GM12878 (cell line): ENCODE measurements at regions not wholly inside any gene's neighbourhood (a gene's known extent, or its start where the extent isn't known, plus 50 kb on each side); places are given as distances from the start of the nearest gene placed in this dataset.
A peak's percentile ranks its signal among the peaks of the same experiment; 100 is the strongest.

Source experiments
- ATAC-seq: fragments of 200-7000 bp; cut with Tn5 transposase; 3 replicates; pipeline ENCODE4 v1.9.1; 2020; ENCODE audit warnings: mild to moderate bottlenecking, moderate library complexity
- BruUV-seq: library from RNA; stranded (reverse); fragments of 400-500 nt; replicated peaks from 2 replicates; lab custom pipeline; 2021; lab: Mats Ljungman, UMichigan
- CTCF ChIA-PET: fragments of 300-600 bp; sonication (Branson Sonifier 250); formaldehyde crosslinking; extraction: SDS; loops from one replicate; lab custom pipeline; 2021; ENCODE audit warnings: inconsistent platforms; lab: Yijun Ruan, JAX
- POLR2A ChIA-PET: fragments of 350-600 bp; formaldehyde crosslinking; extraction: SDS; loops from one replicate; lab custom pipeline; 2021; ENCODE audit warnings: inconsistent platforms; lab: Charles Lee
- RAD21 ChIA-PET: fragments of 300-600 bp; sonication (Branson Sonifier 250); formaldehyde crosslinking; loops from one replicate; lab custom pipeline; 2023; ENCODE audit warnings: antibody characterized with exemption; ENCODE audit not compliant: unreplicated experiment; lab: Charles Lee
- SMC1A ChIA-PET: fragments of 300-600 bp; sonication (Branson Sonifier 250); formaldehyde crosslinking; loops from one replicate; lab custom pipeline; 2023; ENCODE audit not compliant: unreplicated experiment, uncharacterized antibody; lab: Charles Lee
- DNase-seq: peaks from one replicate; pipeline ENCODE4 v3.0.0-alpha.2; 2011; ENCODE audit warnings: low read depth, low spot score
- FAIRE-seq: peaks from 3 replicates; lab custom pipeline; 2011; peaks lifted over from hg19 to GRCh38; lab: Jason Lieb, UNC
- H2AFZ ChIP-seq: 2 replicates; pipeline ENCODE4 v1.6.0; 2011; ENCODE audit warnings: low read depth, low read length, control low read depth; ENCODE audit not compliant: control insufficient read depth
- H3K27ac ChIP-seq: 2 replicates; pipeline ENCODE4 v1.5.1; 2011; ENCODE audit warnings: control low read depth; ENCODE audit not compliant: control insufficient read depth, insufficient read depth
- H3K27me3 ChIP-seq, 2 experiments: replicated peaks in 1 of 2; 2 replicates each; pipeline versions ENCODE4 v1.6.0 to v1.6.1; 2011; ENCODE audit warnings: low read length in 1 of 2; ENCODE audit not compliant: control insufficient read depth in 2 of 2, insufficient read depth in 2 of 2
- H3K36me3 ChIP-seq, 2 experiments: 2 replicates each; pipeline ENCODE4 v1.5.1; 2011; ENCODE audit warnings: low read length in 1 of 2; ENCODE audit not compliant: control insufficient read depth in 2 of 2, insufficient read depth in 2 of 2
- H3K4me1 ChIP-seq: 2 replicates; pipeline ENCODE4 v1.6.1; 2011; ENCODE audit warnings: mild to moderate bottlenecking, low read length, moderate library complexity, mixed read lengths; ENCODE audit not compliant: control insufficient read depth, insufficient read depth
- H3K4me2 ChIP-seq: 2 replicates; pipeline ENCODE4 v1.6.0; 2011; ENCODE audit warnings: control low read depth; ENCODE audit not compliant: control insufficient read depth, insufficient read depth
- H3K4me3 ChIP-seq: fragments of 200-600 bp; sonication (generic); 2 replicates; pipeline ENCODE4 v1.5.1; 2016
- H3K79me2 ChIP-seq: 2 replicates; pipeline ENCODE4 v1.6.0; 2011; ENCODE audit warnings: low read length; ENCODE audit not compliant: control insufficient read depth, insufficient read depth
- H3K9ac ChIP-seq: 2 replicates; pipeline ENCODE4 v1.8.0; 2011; ENCODE audit warnings: low read length, control low read depth, mixed read lengths; ENCODE audit not compliant: control insufficient read depth, insufficient read depth
- H3K9me3 ChIP-seq: replicated peaks from 3 replicates; pipeline ENCODE4 v1.5.1; 2011; ENCODE audit warnings: mild to moderate bottlenecking, low read length; ENCODE audit not compliant: control insufficient read depth, insufficient read depth
- H4K20me1 ChIP-seq: 2 replicates; pipeline ENCODE4 v1.6.0; 2011; ENCODE audit not compliant: control insufficient read depth, insufficient read depth
- CREM ChIP-seq: IDR thresholded peaks from 2 replicates; pipeline ENCODE4 v1.6.1; 2014; ENCODE audit warnings: antibody characterized with exemption, low read depth
- CUX1 ChIP-seq: IDR thresholded peaks from 2 replicates; pipeline ENCODE4 v1.6.1; 2012; ENCODE audit warnings: improper control_type of control experiment, low read depth, low read length; ENCODE audit not compliant: insufficient replicate concordance
- ESRRA ChIP-seq: IDR thresholded peaks from 2 replicates; pipeline ENCODE4 v1.6.1; 2012; ENCODE audit warnings: mild to moderate bottlenecking, low read length, improper control_type of control experiment
- FOS ChIP-seq: IDR thresholded peaks from 3 replicates; pipeline ENCODE4 v1.6.1; 2011; ENCODE audit warnings: borderline replicate concordance; ENCODE audit not compliant: insufficient read length; ENCODE audit errors: extremely low read depth
- HDAC2 ChIP-seq: fragments of 200-600 bp; sonication (generic); IDR thresholded peaks from 2 replicates; pipeline ENCODE4 v1.6.1; 2017
- IKZF2 ChIP-seq, 2 experiments: fragments of 450-650 bp; IDR thresholded peaks; 2 replicates each; pipeline ENCODE4 v1.6.1; 2017; ENCODE audit warnings: mild to moderate bottlenecking in 2 of 2, moderate library complexity in 2 of 2
- JUNB ChIP-seq: IDR thresholded peaks from 2 replicates; pipeline ENCODE4 v1.6.1; 2016; ENCODE audit warnings: antibody characterized with exemption, mild to moderate bottlenecking
- MTA2 ChIP-seq: fragments of 450-650 bp; IDR thresholded peaks from 2 replicates; pipeline ENCODE4 v1.6.1; 2016; ENCODE audit warnings: low read depth, mild to moderate bottlenecking, moderate library complexity
- NKRF ChIP-seq: fragments of 450-650 bp; conservative IDR thresholded peaks from 2 replicates; pipeline ENCODE4 v1.6.1; 2017; ENCODE audit warnings: mild to moderate bottlenecking, moderate library complexity
- NR2C1 ChIP-seq: fragments of 450-650 bp; IDR thresholded peaks from 2 replicates; pipeline ENCODE4 v1.6.1; 2017; ENCODE audit warnings: antibody characterized with exemption, mild to moderate bottlenecking, moderate library complexity
- PBX3 ChIP-seq: IDR thresholded peaks from 2 replicates; pipeline ENCODE4 v1.6.1; 2011; ENCODE audit warnings: mild to moderate bottlenecking, low read depth, low read length, moderate library complexity; ENCODE audit not compliant: insufficient replicate concordance
- RBBP5 ChIP-seq: fragments of 200-600 bp; sonication (generic); conservative IDR thresholded peaks from 2 replicates; pipeline ENCODE4 v1.6.1; 2016
- SP1 ChIP-seq: IDR thresholded peaks from one replicate; pipeline ENCODE4 v1.6.1; 2011; ENCODE audit warnings: low read depth, low read length
- TARDBP ChIP-seq: IDR thresholded peaks from 2 replicates; pipeline ENCODE4 v1.6.1; 2016; ENCODE audit warnings: borderline replicate concordance
- TCF3 ChIP-seq: IDR thresholded peaks from 2 replicates; pipeline ENCODE4 v1.6.1; 2012; ENCODE audit warnings: low read depth, mild to moderate bottlenecking, low read length, borderline replicate concordance; ENCODE audit not compliant: insufficient read depth
- ZNF207 ChIP-seq: fragments of 450-650 bp; IDR thresholded peaks from 2 replicates; pipeline ENCODE4 v1.6.1; 2014; ENCODE audit warnings: antibody characterized with exemption, mild to moderate bottlenecking, borderline replicate concordance
- WGBS: methylation state at CpG from one replicate; pipeline ENCODE4 v1.1.6; 2016; ENCODE audit warnings: low lambda C conversion rate; ENCODE audit not compliant: insufficient replicate concordance, insufficient coverage; ENCODE audit errors: missing lambda C conversion rate; 5-methylcytosine and 5-hydroxymethylcytosine counted together
- in situ Hi-C: fragments of 300-500 bp; cut with MboI; formaldehyde crosslinking; loops from 9 replicates; pipeline ENCODE4 v1.14.3; 2018; ENCODE audit warnings: mixed read lengths
- intact Hi-C: fragments of 100-400 bp; cut with micrococcal nuclease; formaldehyde crosslinking; loops from one replicate; pipeline ENCODE4 v1.14.2; 2022; ENCODE audit not compliant: unreplicated experiment

- TF ChIP-seq IKZF2 (IDR thresholded peaks at IDR 0.05) (peak in 1 of 2 experiments; percentile 33; a peak in 1 of 4 replicates), RBBP5 (no peak), TCF3 (no peak), MTA2 (0 out of 2 replicates have a peak, but pooled peaks have one; percentile 49), CREM (no peak), HDAC2 (no peak), CUX1 (no peak), TARDBP (no peak), ESRRA (no peak)
Observed at GRCh38 chr12:83257726-83258125, 571.0 kb downstream of the TMTC2 start (continued).

- in situ Hi-C loops (no loop called here), intact Hi-C loops (no loop called here)
- H3K9me3 ChIP-seq, result no peaks in the 10 kb centered on the region; the same call in 2 of the 3 replicates
- H2AFZ ChIP-seq, result no peak overlapping the region
- H3K27ac ChIP-seq, result no peak overlapping the region
- H4K20me1 ChIP-seq, result no peaks in the 10 kb centered on the region
- H3K79me2 ChIP-seq, result no peaks in the 10 kb centered on the region
- H3K27me3 ChIP-seq, result no peaks in the 10 kb centered on the region
- H3K4me2 ChIP-seq, result no peak overlapping the region
- no peak overlapping the region for H3K9ac ChIP-seq
- CTCF ChIA-PET, result interaction anchor here (1.1 kb wide), 1 partner anchor 571 kb away, joined by 4 read pairs; no protein-coding TSS in a partner anchor
- no peaks in the 10 kb centered on the region for H3K4me1 ChIP-seq
- H3K36me3 ChIP-seq, result no peaks in the 10 kb centered on the region
- POLR2A ChIA-PET, result no interaction called here
- DNase-seq (no peak), ATAC-seq (no peak), FAIRE-seq (no peak)
- no peak overlapping the region for H3K4me3 ChIP-seq
- WGBS, result 59% methylated on average over 3 of the region's 3 CpGs
- SMC1A ChIA-PET, result no interaction called here
- RAD21 ChIA-PET, result no interaction called here
- no TSS peak for BruUV-seq
- no peak for TF ChIP-seq PBX3
- TF ChIP-seq JUNB, result no peak
- no peak for TF ChIP-seq SP1
- no peak for TF ChIP-seq FOS
- no peak for TF ChIP-seq NKRF
- TF ChIP-seq ZNF207, result no peak
- no peak for TF ChIP-seq TCF3
- TF ChIP-seq MTA2, result no peak
- no peak for TF ChIP-seq NR2C1
Observed at GRCh38 chr12:83256562-83256961, 569.9 kb downstream of the TMTC2 start.
